GM23338 (cell line): ENCODE measurements at regions not wholly inside any gene's neighbourhood (a gene's known extent, or its start where the extent isn't known, plus 50 kb on each side); places are given as distances from the start of the nearest gene placed in this dataset.

Experiments
- ATAC-seq: fragments of 200-7000 bp; cut with Tn5 transposase; 3 replicates; pipeline ENCODE4 v1.9.1; 2020
- DNase-seq: peaks from one replicate; pipeline ENCODE4 v3.0.0-alpha.2; 2015; ENCODE audit warnings: low spot score
- H2AFZ ChIP-seq: fragments of 200-600 bp; sonication (generic); 2 replicates; pipeline ENCODE4 v1.8.0; 2016; ENCODE audit warnings: antibody characterized with exemption, mild to moderate bottlenecking, moderate library complexity
- H3F3A ChIP-seq: fragments of 200-600 bp; sonication (generic); replicated peaks from 2 replicates; pipeline ENCODE4 v1.8.0; 2017; ENCODE audit warnings: antibody characterized with exemption, mixed run types, low read depth
- H3K27ac ChIP-seq: fragments of 200-600 bp; sonication (generic); 2 replicates; pipeline ENCODE4 v1.6.1; 2016; ENCODE audit warnings: low read depth
- H3K27me3 ChIP-seq: fragments of 200-600 bp; sonication (generic); 2 replicates; pipeline ENCODE4 v1.8.0; 2016; ENCODE audit warnings: mild to moderate bottlenecking, mixed run types, moderate library complexity; ENCODE audit not compliant: insufficient read depth
- H3K36me3 ChIP-seq: fragments of 200-600 bp; sonication (generic); 2 replicates; pipeline ENCODE4 v1.8.0; 2016; ENCODE audit warnings: mild to moderate bottlenecking; ENCODE audit not compliant: insufficient read depth
- H3K4me1 ChIP-seq: fragments of 200-600 bp; sonication (generic); 2 replicates; pipeline ENCODE4 v1.8.0; 2016; ENCODE audit warnings: mild to moderate bottlenecking, moderate library complexity; ENCODE audit not compliant: insufficient read depth
- H3K4me2 ChIP-seq: fragments of 200-600 bp; sonication (generic); 2 replicates; pipeline ENCODE4 v1.7.1; 2017; ENCODE audit warnings: mixed run types
- H3K4me3 ChIP-seq: fragments of 200-600 bp; sonication (generic); 2 replicates; pipeline ENCODE4 v1.6.1; 2016; ENCODE audit warnings: mixed run types
- H3K79me2 ChIP-seq: fragments of 200-600 bp; sonication (generic); replicated peaks from 2 replicates; pipeline ENCODE4 v1.8.0; 2017; ENCODE audit warnings: mild to moderate bottlenecking; ENCODE audit not compliant: insufficient read depth
- H3K9me2 ChIP-seq: fragments of 200-600 bp; sonication (generic); 2 replicates; pipeline ENCODE4 v1.8.0; 2017; ENCODE audit not compliant: insufficient read depth
- H4K20me1 ChIP-seq: fragments of 200-600 bp; sonication (generic); replicated peaks from 2 replicates; pipeline ENCODE4 v1.8.0; 2017; ENCODE audit warnings: mild to moderate bottlenecking; ENCODE audit not compliant: insufficient read depth
- H3K27ac Mint-ChIP-seq: 2 replicates; pipeline ENCODE4 v1.8.0; 2020; ENCODE audit warnings: inconsistent platforms, mild to moderate bottlenecking, moderate library complexity, mixed read lengths
- H3K27me3 Mint-ChIP-seq: 3 replicates; pipeline ENCODE4 v1.8.0; 2022; ENCODE audit warnings: low read depth, mild to moderate bottlenecking, moderate library complexity, mixed read lengths, inconsistent platforms; ENCODE audit not compliant: insufficient read depth, poor library complexity
- H3K36me3 Mint-ChIP-seq: 3 replicates; pipeline ENCODE4 v1.8.0; 2021; ENCODE audit warnings: low read depth, mild to moderate bottlenecking, inconsistent platforms, moderate library complexity, mixed read lengths
- H3K4me1 Mint-ChIP-seq: 3 replicates; pipeline ENCODE4 v1.8.0; 2020; ENCODE audit warnings: mild to moderate bottlenecking, inconsistent platforms, mixed read lengths
- H3K4me3 Mint-ChIP-seq: 3 replicates; pipeline ENCODE4 v1.8.0; 2021; ENCODE audit warnings: moderate library complexity, mild to moderate bottlenecking, inconsistent platforms, mixed read lengths
- H3K9me3 Mint-ChIP-seq: 3 replicates; pipeline ENCODE4 v1.8.0; 2020; ENCODE audit warnings: moderate library complexity, mild to moderate bottlenecking, inconsistent platforms, mixed read lengths
- CREB1 ChIP-seq: fragments of 250-450 bp; sonication (Bioruptor Pico); IDR thresholded peaks from 2 replicates; pipeline ENCODE4 v1.5.0; 2020; ENCODE audit warnings: low read depth, mild to moderate bottlenecking, moderate library complexity
- EZH2 ChIP-seq: fragments of 200-600 bp; sonication (generic); IDR thresholded peaks from one replicate; pipeline ENCODE4 v1.8.0; 2017; ENCODE audit warnings: antibody characterized with exemption, mild to moderate bottlenecking, low read depth; ENCODE audit not compliant: unreplicated experiment
- EZH2phosphoT487 ChIP-seq: fragments of 200-600 bp; sonication (generic); IDR thresholded peaks from one replicate; pipeline ENCODE4 v1.8.1; 2018; ENCODE audit warnings: antibody characterized with exemption; ENCODE audit not compliant: unreplicated experiment
- JUNB ChIP-seq: IDR thresholded peaks from one replicate; pipeline ENCODE4 v1.6.1; 2016; ENCODE audit warnings: antibody characterized with exemption; ENCODE audit not compliant: unreplicated experiment
- NANOG ChIP-seq: IDR thresholded peaks from 2 replicates; pipeline ENCODE4 v1.6.1; 2016; ENCODE audit warnings: antibody characterized with exemption, borderline replicate concordance
- POLR2AphosphoS5 ChIP-seq: IDR thresholded peaks from 2 replicates; pipeline ENCODE4 v1.6.1; 2016; ENCODE audit warnings: antibody characterized with exemption, low read depth
- STAT1 ChIP-seq: IDR thresholded peaks from one replicate; pipeline ENCODE4 v1.6.1; 2016; ENCODE audit warnings: antibody characterized with exemption; ENCODE audit not compliant: unreplicated experiment
- ZNF114 ChIP-seq: fragments of 250-450 bp; sonication (Bioruptor Pico); IDR thresholded peaks from 2 replicates; pipeline ENCODE4 v1.5.0; 2020; ENCODE audit warnings: mild to moderate bottlenecking, moderate library complexity
- ZNF331 ChIP-seq: fragments of 250-450 bp; sonication (Bioruptor Pico); IDR thresholded peaks from 2 replicates; pipeline ENCODE4 v1.5.0; 2020; ENCODE audit warnings: low read depth, mild to moderate bottlenecking, moderate library complexity
- TF ChIP-seq, protein P1 (sequence below): IDR thresholded peaks from one replicate; pipeline ENCODE4 v1.6.1; 2018; ENCODE audit warnings: antibody characterized with exemption; ENCODE audit not compliant: unreplicated experiment
- TF ChIP-seq, protein P2 (sequence below), 2 experiments: fragments of 200-600 bp in 1 of 2; sonication (generic) in 1 of 2; conservative IDR thresholded peaks; 2 replicates each; pipeline versions ENCODE4 v1.5.1 to v1.6.1; 2016 to 2017; ENCODE audit warnings: antibody characterized with exemption in 2 of 2, low read depth in 2 of 2, mild to moderate bottlenecking in 2 of 2, moderate library complexity in 1 of 2
- TF ChIP-seq, protein P3 (sequence below): IDR thresholded peaks from 2 replicates; pipeline ENCODE4 v1.6.1; 2016; ENCODE audit warnings: antibody characterized with exemption

DNA sequence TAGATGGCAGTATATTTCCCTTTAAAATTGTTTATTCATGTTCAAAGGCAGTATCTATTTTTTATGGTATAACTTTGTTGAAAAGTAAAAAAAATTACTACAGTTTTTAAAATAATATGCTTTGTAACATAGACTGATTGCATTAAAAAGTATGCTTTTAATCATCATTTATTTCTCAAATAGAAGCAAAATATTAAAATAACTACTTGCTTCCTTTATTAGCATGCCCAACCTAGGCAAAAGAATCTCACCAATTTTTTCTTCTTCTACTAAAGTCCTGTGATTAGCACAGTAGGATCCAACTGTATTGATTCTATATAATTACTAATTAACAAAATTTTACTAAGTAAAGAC lies 69.6 kb upstream of the NFKB1 start (continued):
- TF ChIP-seq, protein P1, sequence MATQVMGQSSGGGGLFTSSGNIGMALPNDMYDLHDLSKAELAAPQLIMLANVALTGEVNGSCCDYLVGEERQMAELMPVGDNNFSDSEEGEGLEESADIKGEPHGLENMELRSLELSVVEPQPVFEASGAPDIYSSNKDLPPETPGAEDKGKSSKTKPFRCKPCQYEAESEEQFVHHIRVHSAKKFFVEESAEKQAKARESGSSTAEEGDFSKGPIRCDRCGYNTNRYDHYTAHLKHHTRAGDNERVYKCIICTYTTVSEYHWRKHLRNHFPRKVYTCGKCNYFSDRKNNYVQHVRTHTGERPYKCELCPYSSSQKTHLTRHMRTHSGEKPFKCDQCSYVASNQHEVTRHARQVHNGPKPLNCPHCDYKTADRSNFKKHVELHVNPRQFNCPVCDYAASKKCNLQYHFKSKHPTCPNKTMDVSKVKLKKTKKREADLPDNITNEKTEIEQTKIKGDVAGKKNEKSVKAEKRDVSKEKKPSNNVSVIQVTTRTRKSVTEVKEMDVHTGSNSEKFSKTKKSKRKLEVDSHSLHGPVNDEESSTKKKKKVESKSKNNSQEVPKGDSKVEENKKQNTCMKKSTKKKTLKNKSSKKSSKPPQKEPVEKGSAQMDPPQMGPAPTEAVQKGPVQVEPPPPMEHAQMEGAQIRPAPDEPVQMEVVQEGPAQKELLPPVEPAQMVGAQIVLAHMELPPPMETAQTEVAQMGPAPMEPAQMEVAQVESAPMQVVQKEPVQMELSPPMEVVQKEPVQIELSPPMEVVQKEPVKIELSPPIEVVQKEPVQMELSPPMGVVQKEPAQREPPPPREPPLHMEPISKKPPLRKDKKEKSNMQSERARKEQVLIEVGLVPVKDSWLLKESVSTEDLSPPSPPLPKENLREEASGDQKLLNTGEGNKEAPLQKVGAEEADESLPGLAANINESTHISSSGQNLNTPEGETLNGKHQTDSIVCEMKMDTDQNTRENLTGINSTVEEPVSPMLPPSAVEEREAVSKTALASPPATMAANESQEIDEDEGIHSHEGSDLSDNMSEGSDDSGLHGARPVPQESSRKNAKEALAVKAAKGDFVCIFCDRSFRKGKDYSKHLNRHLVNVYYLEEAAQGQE, result no peak
- TF ChIP-seq CREB1 (CRISPR knock-in tag) (no peak), JUNB (no peak), STAT1 (no peak), ZNF114 (no peak), POLR2AphosphoS5 (no peak)
- TF ChIP-seq, protein P2, sequence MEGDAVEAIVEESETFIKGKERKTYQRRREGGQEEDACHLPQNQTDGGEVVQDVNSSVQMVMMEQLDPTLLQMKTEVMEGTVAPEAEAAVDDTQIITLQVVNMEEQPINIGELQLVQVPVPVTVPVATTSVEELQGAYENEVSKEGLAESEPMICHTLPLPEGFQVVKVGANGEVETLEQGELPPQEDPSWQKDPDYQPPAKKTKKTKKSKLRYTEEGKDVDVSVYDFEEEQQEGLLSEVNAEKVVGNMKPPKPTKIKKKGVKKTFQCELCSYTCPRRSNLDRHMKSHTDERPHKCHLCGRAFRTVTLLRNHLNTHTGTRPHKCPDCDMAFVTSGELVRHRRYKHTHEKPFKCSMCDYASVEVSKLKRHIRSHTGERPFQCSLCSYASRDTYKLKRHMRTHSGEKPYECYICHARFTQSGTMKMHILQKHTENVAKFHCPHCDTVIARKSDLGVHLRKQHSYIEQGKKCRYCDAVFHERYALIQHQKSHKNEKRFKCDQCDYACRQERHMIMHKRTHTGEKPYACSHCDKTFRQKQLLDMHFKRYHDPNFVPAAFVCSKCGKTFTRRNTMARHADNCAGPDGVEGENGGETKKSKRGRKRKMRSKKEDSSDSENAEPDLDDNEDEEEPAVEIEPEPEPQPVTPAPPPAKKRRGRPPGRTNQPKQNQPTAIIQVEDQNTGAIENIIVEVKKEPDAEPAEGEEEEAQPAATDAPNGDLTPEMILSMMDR (conservative IDR thresholded peaks at IDR 0.05; ENCODE audit: low read depth in 2 of 2), result no peak

DNA sequence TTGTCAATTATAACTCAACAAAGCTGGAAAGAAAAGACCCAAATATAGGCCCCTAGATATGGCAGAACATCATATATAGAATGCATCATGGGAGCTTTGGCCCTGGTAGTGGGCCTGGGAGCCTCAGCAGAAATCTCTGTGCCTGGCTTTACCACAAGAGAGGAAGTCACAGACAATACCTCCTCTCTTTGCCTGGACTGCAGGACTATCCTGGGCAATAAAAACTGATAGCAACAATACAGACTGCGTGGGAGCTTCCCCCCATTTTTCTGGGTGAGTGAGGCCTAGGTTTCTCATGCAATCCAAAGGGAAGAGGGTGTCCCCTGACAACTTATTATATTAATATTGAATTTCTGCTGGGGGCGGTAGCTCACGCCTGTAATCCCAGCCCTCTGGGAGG lies 64.0 kb upstream of the NFKB1 start:
- Mint-ChIP-seq H3K4me3 (no peak overlapping the region), H3K27ac (no peak overlapping the region), H3K36me3 (no peaks in the 10 kb centered on the region; the same call in 2 of the 3 replicates), H3K9me3 (peaks cover 4% of the 10 kb centered on the region; the same call in 1 of the 3 replicates), H3K27me3 (no peaks in the 10 kb centered on the region), H3K4me1 (peaks cover 17% of the 10 kb centered on the region)
- Histone ChIP-seq H3K27ac (no peak overlapping the region), H3K9me2 (no peaks in the 10 kb centered on the region), H3K4me3 (no peak overlapping the region), H3K4me1 (peaks cover 17% of the 10 kb centered on the region), H3K27me3 (no peaks in the 10 kb centered on the region), H3K36me3 (no peaks in the 10 kb centered on the region), H3K79me2 (no peaks in the 10 kb centered on the region), H2AFZ (no peak overlapping the region), H4K20me1 (no peaks in the 10 kb centered on the region), H3F3A (no peaks in the 10 kb centered on the region), H3K4me2 (no peak overlapping the region)
- DNase-seq (no peak), ATAC-seq (no peak)
- TF ChIP-seq, protein P3, sequence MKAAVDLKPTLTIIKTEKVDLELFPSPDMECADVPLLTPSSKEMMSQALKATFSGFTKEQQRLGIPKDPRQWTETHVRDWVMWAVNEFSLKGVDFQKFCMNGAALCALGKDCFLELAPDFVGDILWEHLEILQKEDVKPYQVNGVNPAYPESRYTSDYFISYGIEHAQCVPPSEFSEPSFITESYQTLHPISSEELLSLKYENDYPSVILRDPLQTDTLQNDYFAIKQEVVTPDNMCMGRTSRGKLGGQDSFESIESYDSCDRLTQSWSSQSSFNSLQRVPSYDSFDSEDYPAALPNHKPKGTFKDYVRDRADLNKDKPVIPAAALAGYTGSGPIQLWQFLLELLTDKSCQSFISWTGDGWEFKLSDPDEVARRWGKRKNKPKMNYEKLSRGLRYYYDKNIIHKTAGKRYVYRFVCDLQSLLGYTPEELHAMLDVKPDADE, result no peak
- no peak for TF ChIP-seq STAT1
- TF ChIP-seq POLR2AphosphoS5, result no peak
- TF ChIP-seq JUNB, result no peak
- no peak for TF ChIP-seq EZH2phosphoT487
- TF ChIP-seq EZH2, result no peak
- TF ChIP-seq, protein P2 (conservative IDR thresholded peaks at IDR 0.05; ENCODE audit: low read depth in 2 of 2), result no peak
- TF ChIP-seq CREB1 (CRISPR knock-in tag), result no peak
- no peak for TF ChIP-seq NANOG
- no peak for TF ChIP-seq ZNF331 (CRISPR knock-in tag)
- TF ChIP-seq ZNF114, result no peak
